ENCODE measurements at regions not wholly inside any gene's neighbourhood (a gene's known extent, or its start where the extent isn't known, plus 50 kb on each side); places are given as distances from the start of the nearest gene placed in this dataset.

- Histone ChIP-seq H3K4me1 (no peaks in the 10 kb centered on the region), H3K27me3 (no peaks in the 10 kb centered on the region), H3K4me3 (no peak overlapping the region), H3K9me3 (no peaks in the 10 kb centered on the region), H3K36me3 (no peaks in the 10 kb centered on the region), H3K27ac (no peak overlapping the region)
- DNase-seq: no peak
- in situ Hi-C loops (cut with MboI; ENCODE audit: low pct_ligation_motif_present in 1 of 4, low pct_unique_long_range_greater_than_20kb in 1 of 4, low sequenced_read_pairs in 3 of 4): no loop called here
- 88 to 94% methylated on average over 1 of the region's 1 CpG for WGBS, 2 donors (ENCODE audit: low coverage in 1 of 2)
- TF ChIP-seq POLR2AphosphoS5 (IDR thresholded peaks at IDR 0.05) (no peak), EP300 (IDR thresholded peaks at IDR 0.05; ENCODE audit: low read depth) (no peak), POLR2A (IDR thresholded peaks at IDR 0.05) (no peak), CTCF (IDR thresholded peaks at IDR 0.05) (no peak)
- intact Hi-C loops (cut with DNase I; ENCODE audit: low total_unique reads): no loop called here
Measured at GRCh38 chr21:26226724-26227123, 56.2 kb upstream of the APP start.

GRCh38 chr21:26225046-26225445 is 54.5 kb upstream of the APP start:
- H3K4me1 ChIP-seq: peaks cover 0 to 7% (median 0%) of the 10 kb centered on the region in 4 donors
- H3K9me3 ChIP-seq: no peaks in the 10 kb centered on the region
- DNase-seq: no peak
- 85 to 100% methylated on average over 2 of the region's 2 CpGs for WGBS, 2 donors (ENCODE audit: low coverage in 1 of 2)
- intact Hi-C loops (cut with DNase I; ENCODE audit: low total_unique reads): no loop called here
- no peaks in the 10 kb centered on the region for H3K27me3 ChIP-seq
- in situ Hi-C loops (cut with MboI; ENCODE audit: low pct_ligation_motif_present in 1 of 4, low pct_unique_long_range_greater_than_20kb in 1 of 4, low sequenced_read_pairs in 3 of 4): no loop called here
- TF ChIP-seq POLR2A (IDR thresholded peaks at IDR 0.05) (no peak), EP300 (IDR thresholded peaks at IDR 0.05; ENCODE audit: low read depth) (no peak), CTCF (IDR thresholded peaks at IDR 0.05) (no peak), POLR2AphosphoS5 (IDR thresholded peaks at IDR 0.05) (no peak)
- no peak overlapping the region for H3K4me3 ChIP-seq
- H3K27ac ChIP-seq: no peak overlapping the region
- H3K36me3 ChIP-seq: no peaks in the 10 kb centered on the region

- in situ Hi-C loops (cut with MboI; ENCODE audit: low pct_ligation_motif_present in 1 of 4, low pct_unique_long_range_greater_than_20kb in 1 of 4, low sequenced_read_pairs in 3 of 4): no loop called here
Measured at GRCh38 chr21:26224366-26224765, 53.8 kb upstream of the APP start.

More at GRCh38 chr21:26224366-26224765, 53.8 kb upstream of the APP start:
- DNase-seq: no peak
- no peak overlapping the region for H3K4me3 ChIP-seq
- no peaks in the 10 kb centered on the region for H3K36me3 ChIP-seq
- no peaks in the 10 kb centered on the region for H3K9me3 ChIP-seq
- WGBS, 2 donors (ENCODE audit: low coverage in 1 of 2): 60 to 73% methylated on average over 2 of the region's 2 CpGs
- no peak overlapping the region for H3K27ac ChIP-seq
- no peak for TF ChIP-seq POLR2AphosphoS5 (IDR thresholded peaks at IDR 0.05)
- no peak for TF ChIP-seq POLR2A (IDR thresholded peaks at IDR 0.05)
- no peak for TF ChIP-seq EP300 (IDR thresholded peaks at IDR 0.05; ENCODE audit: low read depth)
- no peaks in the 10 kb centered on the region for H3K27me3 ChIP-seq
- intact Hi-C loops (cut with DNase I; ENCODE audit: low total_unique reads): no loop called here
- peaks cover 0 to 7% (median 0%) of the 10 kb centered on the region in 4 donors for H3K4me1 ChIP-seq

Data from transverse colon (tissue), 4 donors.